GM21737 (cell line): ENCODE measurements at regions not wholly inside any gene's neighbourhood (a gene's known extent, or its start where the extent isn't known, plus 50 kb on each side); places are given as distances from the start of the nearest gene placed in this dataset.

Experiments
- ATAC-seq: cut with Tn5 transposase; IDR thresholded peaks from one replicate; pipeline ENCODE4 v1.9.1; 2021; ENCODE audit warnings: mild to moderate bottlenecking, moderate library complexity; ENCODE audit not compliant: unreplicated experiment

GRCh38 chr13:59495299-59495698 lies 668.4 kb downstream of the DIAPH3 start:
- no peak for ATAC-seq

DNA sequence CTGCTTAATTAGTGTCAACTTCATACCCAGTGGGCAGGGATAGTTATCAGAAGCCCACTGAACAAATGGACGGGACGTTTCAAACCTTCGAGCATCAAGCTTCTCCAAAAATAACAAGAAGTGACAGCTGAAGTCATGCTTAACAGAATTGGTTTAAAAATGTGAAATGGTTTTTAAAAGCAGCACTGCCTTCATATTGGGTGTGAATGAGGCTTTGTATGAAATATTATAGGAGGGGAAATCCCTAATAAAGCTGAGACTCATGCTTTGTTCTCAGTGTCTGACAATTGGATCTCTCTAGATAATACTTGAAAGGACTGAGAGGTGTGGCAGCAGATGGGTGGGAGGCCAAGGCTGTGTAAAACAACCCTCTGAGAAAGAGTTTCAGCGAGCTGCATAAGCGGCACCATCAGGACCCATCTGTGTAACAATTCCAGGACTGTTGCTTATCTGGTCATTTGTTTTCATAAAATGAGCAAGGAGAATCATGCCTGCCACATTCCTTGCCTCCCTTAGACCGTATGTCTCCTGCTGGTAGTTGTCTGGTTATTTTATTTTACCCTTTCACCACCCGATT lies 667.7 kb downstream of the DIAPH3 start:
- no peak for ATAC-seq

- no peak for ATAC-seq
These were observed 666.0 kb downstream of the DIAPH3 start for GRCh38 chr13:59497621-59498247.

DNA sequence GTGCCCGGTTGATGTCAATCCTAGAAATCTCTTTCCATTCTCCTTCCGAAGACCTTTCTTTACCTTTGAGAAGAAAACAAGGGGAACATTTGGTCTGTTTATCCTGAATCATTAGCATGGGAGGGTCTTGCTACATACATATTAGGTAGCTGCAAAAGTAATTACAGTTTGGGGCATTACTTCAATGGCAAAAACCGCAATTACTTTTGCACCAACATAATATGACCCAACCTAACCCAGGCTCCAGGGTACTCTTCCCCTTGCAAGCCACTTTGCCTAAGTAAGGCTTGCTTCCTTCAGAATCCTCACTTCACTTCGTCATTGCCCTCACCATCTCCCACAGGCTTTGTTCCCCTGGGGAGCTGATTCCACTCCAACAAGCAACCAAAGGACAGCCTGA lies 662.7 kb downstream of the DIAPH3 start:
- no peak for ATAC-seq

DNA sequence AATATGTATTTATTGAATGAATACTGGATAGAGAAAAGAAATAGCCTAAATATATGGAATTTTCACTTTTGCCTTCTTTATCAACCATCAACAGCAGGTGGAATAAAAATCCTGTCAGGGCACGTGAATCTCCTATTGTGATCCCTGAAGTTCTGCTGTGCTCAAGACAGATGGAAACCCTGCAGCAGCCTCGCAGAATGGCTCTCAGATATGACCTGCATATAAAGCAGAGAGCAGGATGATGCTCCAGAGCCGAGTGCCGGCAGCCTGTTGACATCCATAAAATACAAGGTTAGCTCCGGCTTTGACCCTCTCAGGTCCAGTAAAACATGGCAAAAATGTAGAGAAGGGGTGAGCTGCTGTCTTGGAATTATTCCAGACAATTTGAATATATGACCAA lies 659.3 kb downstream of the DIAPH3 start:
- no peak for ATAC-seq

DNA sequence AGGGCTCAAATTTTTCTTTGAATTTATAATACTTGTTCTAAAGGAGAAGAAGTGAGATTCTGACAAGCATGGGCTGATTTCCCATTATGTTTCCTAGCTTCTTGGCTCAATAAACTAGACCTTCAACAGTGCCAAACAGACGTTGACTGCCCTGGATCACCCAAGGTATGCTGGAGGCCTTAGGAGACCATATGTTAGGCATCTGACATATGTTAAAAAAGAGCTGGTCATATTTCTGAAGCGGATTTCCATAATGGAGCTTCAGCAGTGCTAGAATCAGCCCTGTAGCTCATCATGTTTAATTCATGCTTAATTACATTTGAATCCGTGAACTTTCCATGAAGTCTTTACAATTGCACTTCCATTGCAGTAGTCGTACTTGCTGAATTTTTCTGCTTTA lies 653.3 kb downstream of the DIAPH3 start:
- ATAC-seq, result no peak

GRCh38 chr13:59513686-59514085 lies 650.0 kb downstream of the DIAPH3 start:
- ATAC-seq, result no peak

DNA sequence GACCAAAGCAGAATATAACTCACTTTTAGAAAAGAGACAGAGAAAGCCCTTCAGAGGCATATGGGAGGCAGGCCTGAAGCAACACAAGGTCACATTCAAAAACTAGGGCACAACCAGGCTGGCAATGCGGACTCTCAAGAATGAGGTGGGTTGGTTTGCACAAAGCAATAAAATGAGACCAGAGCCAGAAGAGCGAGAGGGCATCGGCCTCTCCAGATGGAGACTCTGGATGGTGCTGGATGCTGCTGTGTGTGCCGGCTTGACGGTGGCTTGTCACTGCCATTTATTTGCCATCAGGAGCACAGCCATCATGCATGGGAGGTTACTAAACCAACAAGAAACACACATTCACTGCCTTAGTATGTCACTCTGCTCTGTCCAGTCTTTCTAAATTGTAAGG lies 649.4 kb downstream of the DIAPH3 start:
- no peak for ATAC-seq

DNA sequence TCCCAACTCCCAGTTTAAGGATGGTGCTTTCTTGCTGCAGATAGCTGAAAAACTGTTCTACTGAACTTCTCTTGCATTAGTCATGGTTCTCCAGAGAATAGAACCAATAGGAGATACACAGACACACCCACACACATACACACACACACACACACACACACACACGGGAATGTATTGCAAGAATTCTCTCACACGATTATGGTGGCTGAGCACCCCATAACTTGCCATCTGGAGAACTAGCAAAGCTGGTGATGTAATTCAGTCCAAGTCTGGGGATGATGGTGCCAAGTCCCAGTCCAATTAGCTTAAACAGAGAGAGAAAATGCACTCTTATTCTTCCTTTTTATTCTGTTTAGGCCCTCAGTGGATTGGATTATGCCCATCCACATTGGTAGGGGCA lies 643.9 kb downstream of the DIAPH3 start:
- no peak for ATAC-seq

- ATAC-seq, result no peak
These were observed 642.2 kb downstream of the DIAPH3 start for GRCh38 chr13:59521549-59521948.

GRCh38 chr13:59522652-59523051 lies 641.1 kb downstream of the DIAPH3 start:
- no peak for ATAC-seq

DNA sequence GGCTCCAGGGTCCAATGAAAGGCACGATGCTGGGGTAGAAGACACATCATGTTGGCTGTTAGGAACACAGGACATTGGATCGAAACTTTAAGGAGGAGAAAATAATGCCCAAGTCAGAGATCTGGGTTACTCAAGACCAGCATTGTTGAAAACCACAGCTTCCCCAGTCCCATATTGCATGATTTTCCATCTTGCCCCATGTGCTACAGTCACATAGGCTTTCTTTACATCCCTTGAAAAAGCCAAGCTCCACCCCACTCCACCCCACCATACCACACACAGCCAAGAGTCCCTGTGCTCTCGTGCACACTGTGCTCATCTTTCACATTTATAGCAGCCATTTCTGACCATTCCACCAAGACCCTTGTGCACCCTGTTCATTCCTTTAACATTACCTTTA lies 636.2 kb downstream of the DIAPH3 start:
- ATAC-seq, result no peak

DNA sequence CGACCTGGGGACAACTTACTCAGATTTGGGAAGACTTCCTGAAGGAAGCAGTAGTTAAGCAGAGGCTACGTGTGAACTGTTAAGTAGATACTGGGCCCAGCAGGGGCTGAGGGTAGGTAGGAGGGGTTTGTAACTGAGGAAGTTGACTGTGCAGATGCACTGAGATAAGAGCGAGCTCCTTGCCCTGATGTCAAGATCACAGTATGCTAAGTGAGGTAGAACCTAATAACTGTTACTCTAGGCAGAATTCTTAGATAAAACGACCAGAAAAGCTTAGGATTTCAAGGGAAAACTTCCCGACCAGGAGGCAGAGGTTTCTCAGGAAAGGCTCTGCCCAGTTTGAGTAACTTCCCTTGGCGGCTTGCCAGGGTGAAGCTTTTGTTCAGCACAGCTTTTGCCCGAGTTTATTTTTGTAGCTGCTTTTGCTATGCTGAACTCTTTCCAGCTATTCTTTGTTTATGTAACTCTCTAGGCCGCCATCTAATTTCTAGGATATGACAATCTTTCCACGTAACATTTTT lies 632.1 kb downstream of the DIAPH3 start:
- ATAC-seq, result no peak

DNA sequence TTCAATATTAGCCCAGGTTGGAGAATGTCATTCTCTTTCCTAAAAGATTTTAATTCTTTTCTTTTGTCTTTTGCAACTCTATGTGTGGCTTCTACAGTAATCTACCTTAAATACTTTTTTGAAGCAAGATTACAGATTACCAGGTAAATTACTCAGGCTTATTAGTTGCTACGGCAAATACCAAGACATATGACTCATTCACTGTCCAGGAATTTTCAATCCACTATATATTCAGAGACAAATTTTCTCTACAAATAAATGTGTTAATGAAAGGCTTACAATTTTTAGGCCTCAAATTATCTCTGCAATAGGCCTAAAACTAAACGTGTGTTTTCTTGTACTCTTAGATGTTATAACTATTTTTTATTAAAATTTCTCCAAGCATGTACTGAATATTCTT lies 631.3 kb downstream of the DIAPH3 start:
- ATAC-seq, result no peak

DNA sequence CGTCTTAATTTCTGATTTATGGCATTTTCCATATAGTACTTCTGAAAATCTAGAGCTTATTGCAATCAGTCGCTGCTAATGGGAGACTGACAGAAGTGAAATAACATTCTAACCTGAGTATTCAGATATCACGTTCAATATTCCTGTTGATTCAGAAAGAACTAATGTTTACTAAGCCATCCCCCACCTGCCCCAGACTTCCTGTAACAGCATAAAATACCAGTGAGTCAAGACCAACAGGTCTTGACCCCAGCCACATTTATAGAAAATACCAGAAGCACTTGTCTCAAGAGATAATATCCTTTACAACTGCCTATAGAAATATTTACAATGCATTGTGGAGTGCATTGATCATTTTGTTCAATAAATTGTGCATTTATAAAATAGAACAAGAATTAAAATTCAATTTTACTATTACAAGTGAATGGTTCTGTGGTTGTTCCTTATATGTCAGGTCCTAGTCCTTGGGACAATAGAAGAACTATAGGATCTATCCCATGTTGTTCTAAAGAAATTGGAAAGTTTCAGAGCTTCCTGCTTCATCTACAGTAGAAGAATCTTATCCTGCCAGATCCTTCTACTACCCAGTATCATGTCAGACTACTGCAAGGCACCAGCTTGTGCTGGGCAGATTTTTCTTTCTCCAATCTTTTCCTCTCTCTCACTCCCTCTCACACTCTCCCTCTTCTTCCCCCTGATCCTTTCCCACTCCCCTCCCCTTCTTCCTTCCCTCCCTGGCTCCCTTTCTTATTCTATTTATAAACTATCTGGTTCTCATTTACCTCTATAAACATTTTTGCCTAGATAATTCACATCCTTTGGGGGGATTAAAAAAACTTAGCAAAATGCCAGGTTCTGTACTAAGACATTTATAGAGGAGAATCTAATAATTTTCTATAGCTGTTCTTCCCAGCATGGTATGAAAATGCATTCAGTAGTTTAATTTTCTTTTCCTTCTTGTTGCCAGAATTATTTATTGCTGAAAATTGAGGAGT lies 629.9 kb downstream of the DIAPH3 start:
- ATAC-seq, result no peak

- ATAC-seq, result no peak
These were observed 628.9 kb downstream of the DIAPH3 start for GRCh38 chr13:59534806-59535205.

GRCh38 chr13:59537500-59537899 lies 626.2 kb downstream of the DIAPH3 start:
- no peak for ATAC-seq

DNA sequence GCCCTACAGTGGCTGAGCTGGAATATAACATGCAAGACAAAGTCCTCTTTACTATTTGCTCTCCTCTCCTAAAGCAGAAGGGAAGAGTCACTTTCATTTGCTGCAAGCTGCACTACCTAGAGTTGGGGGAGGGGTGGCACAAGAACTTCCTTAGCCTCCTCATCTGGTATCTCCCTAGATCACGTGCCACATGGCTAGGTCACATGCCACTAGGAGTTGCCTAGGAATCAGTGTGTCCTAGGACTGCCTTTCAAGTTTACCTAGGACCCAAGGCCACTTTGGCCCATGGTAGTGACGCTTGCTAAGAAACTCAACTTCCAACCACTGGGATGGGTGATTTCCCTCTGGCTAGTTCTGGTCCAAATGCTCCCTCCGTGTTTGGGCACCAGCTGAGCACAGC lies 625.2 kb downstream of the DIAPH3 start:
- no peak for ATAC-seq

DNA sequence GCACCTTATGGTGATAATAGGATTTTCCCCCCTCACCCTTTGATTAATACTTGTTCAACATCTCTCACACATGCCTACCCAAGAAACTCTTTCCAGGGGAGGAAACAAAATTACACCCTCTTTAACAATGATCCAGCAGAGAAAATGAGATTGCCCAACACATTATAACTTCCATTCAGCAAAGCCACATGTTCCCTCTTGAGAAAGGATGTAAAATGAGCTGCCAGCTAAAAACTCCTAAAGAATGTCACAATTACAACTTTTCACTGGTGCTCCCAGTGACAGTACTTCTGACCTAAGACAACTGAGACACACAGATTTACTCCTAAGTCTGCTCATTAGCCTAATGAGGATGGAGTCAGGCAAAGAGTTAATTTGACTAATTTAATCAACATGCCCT lies 621.4 kb downstream of the DIAPH3 start:
- no peak for ATAC-seq

DNA sequence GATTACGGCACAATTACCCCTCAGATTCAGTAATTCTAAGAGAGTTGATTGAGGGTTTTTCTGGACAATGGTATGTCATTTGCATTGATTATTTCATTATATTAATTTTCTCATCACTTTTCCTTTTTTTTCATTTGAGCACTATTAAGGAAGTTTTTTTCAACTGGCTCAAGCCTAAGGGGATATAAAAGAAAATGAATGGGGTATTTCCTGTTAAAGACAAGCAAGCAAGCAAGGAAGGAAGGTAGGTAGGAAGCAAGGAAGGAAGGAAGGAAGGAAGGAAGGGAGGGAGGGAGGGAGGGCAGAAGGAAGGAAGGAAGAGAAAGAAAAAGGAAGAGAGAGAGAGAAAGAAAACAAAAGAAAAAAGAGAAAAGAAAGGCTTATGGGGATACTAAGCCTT lies 620.3 kb downstream of the DIAPH3 start:
- ATAC-seq, result no peak

DNA sequence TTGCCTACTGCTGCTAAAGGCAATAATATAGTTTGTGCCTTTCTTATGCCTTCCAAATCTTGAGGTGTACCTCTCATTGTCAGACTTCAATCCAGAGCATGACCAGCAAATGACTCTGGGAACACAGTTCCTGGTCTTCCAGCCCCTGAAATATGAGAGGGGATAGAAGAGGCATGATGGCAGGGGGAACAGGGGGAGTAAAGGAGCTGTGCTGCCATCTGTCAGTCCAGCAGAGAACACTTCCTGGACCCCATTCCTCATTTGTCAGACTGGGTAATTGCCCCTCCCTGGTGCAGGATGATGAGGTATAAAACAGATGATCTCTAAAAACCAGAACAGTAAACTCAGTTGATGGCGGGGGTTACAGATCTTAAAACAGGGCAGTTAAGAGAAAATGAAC lies 618.7 kb downstream of the DIAPH3 start:
- no peak for ATAC-seq

- ATAC-seq, result no peak
These were observed 617.5 kb downstream of the DIAPH3 start for GRCh38 chr13:59546178-59546577.
